ENCODE measurements at regions not wholly inside any gene's neighbourhood (a gene's known extent, or its start where the extent isn't known, plus 50 kb on each side); places are given as distances from the start of the nearest gene placed in this dataset.

- Histone ChIP-seq H3K27ac (ENCODE audit: poor library complexity, severe bottlenecking) (no peak overlapping the region), H3K36me3 (ENCODE audit: low read depth) (no peaks in the 10 kb centered on the region), H3K4me1 (ENCODE audit: insufficient read depth, poor library complexity, severe bottlenecking) (no peaks in the 10 kb centered on the region), H3K9me3 (ENCODE audit: severe bottlenecking) (peaks cover 2% of the 10 kb centered on the region), H3K4me3 (ENCODE audit: severe bottlenecking) (no peak overlapping the region), H3K27me3 (ENCODE audit: insufficient read depth, poor library complexity, severe bottlenecking) (no peaks in the 10 kb centered on the region)
- no peak for TF ChIP-seq CTCF (IDR thresholded peaks at IDR 0.05; ENCODE audit: poor library complexity, severe bottlenecking)
- DNase-seq (ENCODE audit: low spot score) (no peak), ATAC-seq (ENCODE audit: low read depth) (no peak)
These were observed 979.0 kb upstream of the EEF2KMT start for GRCh38 chr16:6076631-6077030.

- no peak for ATAC-seq (ENCODE audit: low read depth)
- H3K9me3 ChIP-seq (ENCODE audit: severe bottlenecking), result no peaks in the 10 kb centered on the region
- DNase-seq (ENCODE audit: low spot score), result no peak
These were observed 970.5 kb upstream of the EEF2KMT start for GRCh38 chr16:6068063-6068462.

GRCh38 chr16:6066652-6067051, 969.1 kb upstream of the EEF2KMT start:
- ATAC-seq (ENCODE audit: low read depth) (no peak), DNase-seq (ENCODE audit: low spot score) (no peak)
- TF ChIP-seq CTCF (IDR thresholded peaks at IDR 0.05; ENCODE audit: poor library complexity, severe bottlenecking), result no peak
- Histone ChIP-seq H3K4me3 (ENCODE audit: severe bottlenecking) (no peak overlapping the region), H3K9me3 (ENCODE audit: severe bottlenecking) (no peaks in the 10 kb centered on the region), H3K36me3 (ENCODE audit: low read depth) (no peaks in the 10 kb centered on the region), H3K27ac (ENCODE audit: poor library complexity, severe bottlenecking) (no peak overlapping the region), H3K4me1 (ENCODE audit: insufficient read depth, poor library complexity, severe bottlenecking) (no peaks in the 10 kb centered on the region), H3K27me3 (ENCODE audit: insufficient read depth, poor library complexity, severe bottlenecking) (peaks cover 11% of the 10 kb centered on the region)

More at GRCh38 chr16:6068063-6068462, 970.5 kb upstream of the EEF2KMT start:
- peaks cover 11% of the 10 kb centered on the region for H3K27me3 ChIP-seq (ENCODE audit: insufficient read depth, poor library complexity, severe bottlenecking)
- no peak overlapping the region for H3K4me3 ChIP-seq (ENCODE audit: severe bottlenecking)
- no peak overlapping the region for H3K27ac ChIP-seq (ENCODE audit: poor library complexity, severe bottlenecking)
- no peaks in the 10 kb centered on the region for H3K36me3 ChIP-seq (ENCODE audit: low read depth)
- TF ChIP-seq CTCF (IDR thresholded peaks at IDR 0.05; ENCODE audit: poor library complexity, severe bottlenecking), result no peak
- H3K4me1 ChIP-seq (ENCODE audit: insufficient read depth, poor library complexity, severe bottlenecking), result no peaks in the 10 kb centered on the region

GRCh38 chr16:6063526-6063925, 965.9 kb upstream of the EEF2KMT start:
- Histone ChIP-seq H3K4me3 (ENCODE audit: severe bottlenecking) (no peak overlapping the region), H3K36me3 (ENCODE audit: low read depth) (no peaks in the 10 kb centered on the region), H3K9me3 (ENCODE audit: severe bottlenecking) (no peaks in the 10 kb centered on the region), H3K27ac (ENCODE audit: poor library complexity, severe bottlenecking) (no peak overlapping the region), H3K27me3 (ENCODE audit: insufficient read depth, poor library complexity, severe bottlenecking) (peaks cover 11% of the 10 kb centered on the region), H3K4me1 (ENCODE audit: insufficient read depth, poor library complexity, severe bottlenecking) (no peaks in the 10 kb centered on the region)
- no peak for TF ChIP-seq CTCF (IDR thresholded peaks at IDR 0.05; ENCODE audit: poor library complexity, severe bottlenecking)
- no peak for DNase-seq (ENCODE audit: low spot score)
- ATAC-seq (ENCODE audit: low read depth), result no peak

GRCh38 chr16:6059671-6060070, 962.1 kb upstream of the EEF2KMT start:
- no peaks in the 10 kb centered on the region for H3K4me1 ChIP-seq (ENCODE audit: insufficient read depth, poor library complexity, severe bottlenecking)
- ATAC-seq (ENCODE audit: low read depth) (no peak), DNase-seq (ENCODE audit: low spot score) (no peak)
- no peak overlapping the region for H3K4me3 ChIP-seq (ENCODE audit: severe bottlenecking)
- no peak overlapping the region for H3K27ac ChIP-seq (ENCODE audit: poor library complexity, severe bottlenecking)
- no peak for TF ChIP-seq CTCF (IDR thresholded peaks at IDR 0.05; ENCODE audit: poor library complexity, severe bottlenecking)
- no peaks in the 10 kb centered on the region for H3K9me3 ChIP-seq (ENCODE audit: severe bottlenecking)
- H3K27me3 ChIP-seq (ENCODE audit: insufficient read depth, poor library complexity, severe bottlenecking), result no peaks in the 10 kb centered on the region
- H3K36me3 ChIP-seq (ENCODE audit: low read depth), result no peaks in the 10 kb centered on the region
